H1 (cell line): ENCODE measurements at regions not wholly inside any gene's neighbourhood (a gene's known extent, or its start where the extent isn't known, plus 50 kb on each side); places are given as distances from the start of the nearest gene placed in this dataset.

Source experiments
- ATF3 ChIP-seq: IDR thresholded peaks from 2 replicates; pipeline ENCODE4 v1.6.1; 2011; ENCODE audit warnings: low read depth, mild to moderate bottlenecking, low read length; ENCODE audit not compliant: insufficient read depth
- CHD1 ChIP-seq: IDR thresholded peaks from 2 replicates; pipeline ENCODE4 v1.6.1; 2012; ENCODE audit warnings: low read depth, low read length, improper control_type of control experiment
- CHD7 ChIP-seq: fragments of 300-600 bp; sonication (generic); IDR thresholded peaks from 2 replicates; pipeline ENCODE4 v1.7.1; 2012; ENCODE audit warnings: low read length, moderate library complexity, mild to moderate bottlenecking, inconsistent platforms; ENCODE audit not compliant: insufficient replicate concordance
- CREB1 ChIP-seq: IDR thresholded peaks from 2 replicates; pipeline ENCODE4 v1.6.1; 2012; ENCODE audit warnings: inconsistent platforms
- HDAC2 ChIP-seq, 2 experiments: fragments of 300-600 bp in 1 of 2; sonication (generic) in 1 of 2; IDR thresholded peaks; 2 replicates each; pipeline ENCODE4 v1.6.1; 2011 to 2012; ENCODE audit warnings: low read depth in 2 of 2, low read length in 2 of 2, mild to moderate bottlenecking in 2 of 2, moderate library complexity in 2 of 2, borderline replicate concordance in 1 of 2, inconsistent platforms in 1 of 2
- KDM1A ChIP-seq: fragments of 200-600, 300-600 bp; sonication (generic); IDR thresholded peaks from 2 replicates; pipeline ENCODE4 v1.7.1; 2016; ENCODE audit warnings: mild to moderate bottlenecking, low read length, borderline replicate concordance
- KDM5A ChIP-seq: fragments of 200-600 bp; IDR thresholded peaks from 2 replicates; pipeline ENCODE4 v1.7.1; 2012; ENCODE audit warnings: mild to moderate bottlenecking, low read length, inconsistent platforms, mixed read lengths
- MAFK ChIP-seq: IDR thresholded peaks from 2 replicates; pipeline ENCODE4 v1.6.1; 2012; ENCODE audit warnings: low read depth, mild to moderate bottlenecking, improper control_type of control experiment, low read length
- MAX ChIP-seq: IDR thresholded peaks from 2 replicates; pipeline ENCODE4 v1.6.1; 2012; ENCODE audit warnings: inconsistent platforms
- NANOG ChIP-seq: IDR thresholded peaks from 2 replicates; pipeline ENCODE4 v1.6.1; 2011; ENCODE audit warnings: low read length, low read depth, mild to moderate bottlenecking, inconsistent platforms; ENCODE audit not compliant: insufficient read depth, poor library complexity, severe bottlenecking

- no peak for TF ChIP-seq CHD7
- TF ChIP-seq MAX, result no peak
- TF ChIP-seq CHD1, result no peak
- TF ChIP-seq NANOG, result no peak
- no peak for TF ChIP-seq KDM5A
- no peak for TF ChIP-seq HDAC2 (IDR thresholded peaks at IDR 0.05; ENCODE audit: borderline replicate concordance in 1 of 2, low read depth in 2 of 2, low read length in 2 of 2)
- no peak for TF ChIP-seq ATF3
- TF ChIP-seq KDM1A, result no peak
- no peak for TF ChIP-seq MAFK
- TF ChIP-seq CREB1, result no peak
Measured at GRCh38 chr12:43284486-43285158, 267.4 kb downstream of the ADAMTS20 start (continued).
